GM20000 (cell line): ENCODE measurements at regions not wholly inside any gene's neighbourhood (a gene's known extent, or its start where the extent isn't known, plus 50 kb on each side); places are given as distances from the start of the nearest gene placed in this dataset.

ENCODE experiments used
- DNase-seq: peaks from one replicate; pipeline ENCODE4 v3.0.0; 2012; ENCODE audit warnings: low spot score
- TF ChIP-seq, protein P1 (sequence below): IDR thresholded peaks from 2 replicates; pipeline ENCODE4 v1.5.1; 2012; ENCODE audit warnings: mild to moderate bottlenecking, control low read depth; ENCODE audit errors: extremely low read depth, missing control alignments

DNA sequence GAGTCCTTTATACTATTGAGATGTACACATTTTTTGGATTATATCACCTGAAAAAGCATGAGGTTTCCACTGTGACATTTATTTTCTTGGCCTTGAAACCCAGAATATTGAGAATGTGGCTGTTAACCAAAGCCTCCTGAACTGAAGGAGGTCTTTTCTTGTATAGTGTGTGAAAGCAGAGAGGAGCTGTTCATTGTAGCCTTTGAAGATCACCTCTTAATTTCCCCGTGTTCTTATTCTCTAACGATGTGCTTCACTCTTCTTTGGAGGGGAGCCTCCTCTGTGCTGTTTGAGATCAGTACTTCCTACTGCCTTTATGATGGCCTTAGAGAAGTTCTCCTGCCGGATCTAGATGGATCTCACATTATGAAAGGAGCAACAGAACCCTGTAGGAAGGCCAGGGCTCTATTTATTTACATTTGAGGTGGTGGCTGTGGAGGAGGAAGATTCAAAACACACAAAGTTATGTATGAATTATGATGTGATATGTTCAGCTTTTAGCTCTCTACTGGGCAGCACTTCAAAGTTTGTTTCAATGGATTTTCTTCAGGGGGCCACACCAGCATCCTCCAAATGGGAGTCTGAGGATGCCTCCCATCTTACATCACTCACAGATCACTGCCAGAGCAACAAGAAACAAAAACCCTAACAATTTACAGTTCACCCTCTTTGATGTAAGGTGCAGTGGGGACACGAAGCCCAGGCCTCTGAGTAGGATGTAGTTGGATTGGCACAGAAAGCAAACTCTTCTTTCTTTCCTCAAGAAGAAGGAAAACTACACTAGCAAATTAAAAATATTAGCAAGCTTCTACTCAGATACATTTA lies 322.3 kb downstream of the DLEU7 start:
- DNase-seq, result no peak
- TF ChIP-seq, protein P1, sequence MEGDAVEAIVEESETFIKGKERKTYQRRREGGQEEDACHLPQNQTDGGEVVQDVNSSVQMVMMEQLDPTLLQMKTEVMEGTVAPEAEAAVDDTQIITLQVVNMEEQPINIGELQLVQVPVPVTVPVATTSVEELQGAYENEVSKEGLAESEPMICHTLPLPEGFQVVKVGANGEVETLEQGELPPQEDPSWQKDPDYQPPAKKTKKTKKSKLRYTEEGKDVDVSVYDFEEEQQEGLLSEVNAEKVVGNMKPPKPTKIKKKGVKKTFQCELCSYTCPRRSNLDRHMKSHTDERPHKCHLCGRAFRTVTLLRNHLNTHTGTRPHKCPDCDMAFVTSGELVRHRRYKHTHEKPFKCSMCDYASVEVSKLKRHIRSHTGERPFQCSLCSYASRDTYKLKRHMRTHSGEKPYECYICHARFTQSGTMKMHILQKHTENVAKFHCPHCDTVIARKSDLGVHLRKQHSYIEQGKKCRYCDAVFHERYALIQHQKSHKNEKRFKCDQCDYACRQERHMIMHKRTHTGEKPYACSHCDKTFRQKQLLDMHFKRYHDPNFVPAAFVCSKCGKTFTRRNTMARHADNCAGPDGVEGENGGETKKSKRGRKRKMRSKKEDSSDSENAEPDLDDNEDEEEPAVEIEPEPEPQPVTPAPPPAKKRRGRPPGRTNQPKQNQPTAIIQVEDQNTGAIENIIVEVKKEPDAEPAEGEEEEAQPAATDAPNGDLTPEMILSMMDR, result no peak

DNA sequence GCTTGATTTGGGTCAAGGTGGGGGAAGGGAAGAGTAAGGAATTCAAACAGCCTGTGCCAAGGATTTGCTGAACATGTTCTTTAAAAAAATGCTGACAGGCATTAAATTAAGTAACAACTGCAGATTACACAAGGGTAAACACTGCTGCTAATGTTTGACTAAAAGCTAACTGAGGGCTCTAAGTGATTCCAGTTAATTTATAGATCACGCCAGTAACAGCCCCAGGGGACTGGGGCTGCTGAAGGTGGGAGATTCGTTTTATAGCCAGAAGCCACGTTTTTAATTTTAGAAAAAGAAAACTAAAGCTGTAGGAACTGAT lies 321.7 kb downstream of the DLEU7 start:
- TF ChIP-seq, protein P1, result no peak
- DNase-seq, result no peak

DNA sequence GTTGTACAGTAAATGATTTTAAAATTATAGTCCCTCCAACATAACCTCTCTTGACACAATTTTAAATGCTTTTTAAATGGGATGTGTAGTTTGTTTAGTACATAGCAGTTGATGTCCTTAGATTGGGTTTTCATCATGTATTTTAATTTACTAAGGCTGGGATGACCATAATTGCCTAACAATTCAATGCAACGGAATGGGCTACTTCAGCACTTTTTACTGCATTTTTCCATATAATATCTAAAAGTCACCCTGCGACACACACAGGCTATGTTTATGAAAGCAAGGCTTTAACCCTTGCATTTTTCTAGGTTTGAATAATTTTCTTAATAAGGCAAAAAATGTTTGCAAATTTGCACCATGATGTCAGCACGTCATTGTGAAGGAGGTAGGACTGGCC lies 321.0 kb downstream of the DLEU7 start:
- no peak for DNase-seq
- TF ChIP-seq, protein P1, result no peak

DNA sequence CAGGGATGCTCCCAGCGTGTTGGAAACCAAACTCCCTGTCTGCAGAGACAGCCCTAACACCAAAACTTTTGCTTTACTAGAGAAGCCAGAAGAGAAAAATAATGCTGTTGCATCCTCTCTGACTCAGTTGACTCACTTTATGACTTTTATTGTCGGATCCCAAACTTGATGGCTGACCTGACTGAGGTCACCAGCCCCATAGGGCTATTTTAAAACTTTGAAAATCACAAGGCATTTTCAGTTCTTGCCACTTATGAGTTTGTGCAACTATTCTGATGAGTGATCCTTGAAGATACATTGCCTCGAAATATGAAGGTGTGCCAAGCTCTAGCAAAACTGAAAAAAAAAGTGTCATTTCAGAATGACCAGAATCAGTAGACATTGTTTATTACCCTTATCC lies 320.2 kb downstream of the DLEU7 start:
- DNase-seq, result no peak
- TF ChIP-seq, protein P1, result no peak

DNA sequence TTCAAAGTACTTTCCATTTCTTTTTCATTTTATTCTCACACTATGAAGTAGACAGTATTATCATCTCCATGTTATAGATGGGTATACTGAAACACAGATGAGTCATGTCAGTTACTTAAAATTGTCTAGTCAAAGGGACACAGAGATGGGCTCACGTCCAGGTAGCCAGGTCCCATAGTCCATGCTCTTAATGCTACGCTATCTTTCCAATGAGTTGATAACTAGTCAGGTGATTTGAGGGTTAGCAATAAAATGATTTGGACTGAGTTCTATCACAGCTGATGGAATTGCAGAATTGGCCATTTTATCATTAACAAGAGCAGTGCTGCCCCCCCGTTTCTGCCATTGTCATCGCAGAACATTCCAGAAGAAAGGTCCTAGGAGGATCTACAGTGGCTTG lies 318.9 kb downstream of the DLEU7 start:
- no peak for DNase-seq
- TF ChIP-seq, protein P1, result no peak

DNA sequence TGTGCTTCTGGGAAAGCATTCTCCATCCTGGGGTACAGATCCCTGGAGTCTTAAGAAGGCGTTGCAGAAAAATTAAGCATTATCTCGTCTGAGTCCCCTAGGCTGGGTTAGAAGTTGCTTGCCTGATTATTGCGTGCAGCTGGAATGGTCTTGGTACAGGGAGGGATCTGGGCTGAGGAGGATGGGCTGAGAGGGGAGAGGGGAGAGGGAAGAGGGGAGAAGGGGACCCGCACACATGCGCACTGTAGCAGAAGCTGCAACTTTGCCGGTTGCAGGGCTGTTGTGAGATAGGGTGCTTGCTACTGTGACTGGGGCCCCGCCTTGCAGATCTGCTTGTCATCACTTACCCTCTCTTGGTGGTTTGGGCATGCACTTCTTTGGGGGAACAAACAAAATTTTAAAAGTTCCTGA lies 316.8 kb downstream of the DLEU7 start:
- TF ChIP-seq, protein P1, result no peak
- no peak for DNase-seq

DNA sequence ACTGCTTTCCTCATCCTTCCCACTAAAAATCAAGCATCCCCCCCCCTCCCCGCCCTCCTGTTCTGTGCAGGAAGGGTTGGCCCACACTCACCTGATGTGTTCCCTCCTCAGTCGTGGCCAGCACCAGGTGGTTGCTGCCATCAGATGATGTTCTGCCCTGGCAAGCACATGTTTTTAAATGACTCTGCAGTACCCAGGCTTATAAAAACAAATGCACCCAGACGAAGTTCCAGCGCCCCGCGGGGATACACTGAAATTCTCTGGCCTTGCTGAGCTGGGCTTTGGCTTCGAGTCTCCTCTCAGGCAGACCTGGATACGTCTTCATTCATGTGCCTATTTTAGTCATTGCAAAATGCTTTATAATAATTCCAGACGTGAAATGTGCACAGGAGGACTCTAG lies 316.3 kb downstream of the DLEU7 start:
- DNase-seq, result no peak
- TF ChIP-seq, protein P1, result no peak
